ENCODE measurements at regions not wholly inside any gene's neighbourhood (a gene's known extent, or its start where the extent isn't known, plus 50 kb on each side); places are given as distances from the start of the nearest gene placed in this dataset.

DNA sequence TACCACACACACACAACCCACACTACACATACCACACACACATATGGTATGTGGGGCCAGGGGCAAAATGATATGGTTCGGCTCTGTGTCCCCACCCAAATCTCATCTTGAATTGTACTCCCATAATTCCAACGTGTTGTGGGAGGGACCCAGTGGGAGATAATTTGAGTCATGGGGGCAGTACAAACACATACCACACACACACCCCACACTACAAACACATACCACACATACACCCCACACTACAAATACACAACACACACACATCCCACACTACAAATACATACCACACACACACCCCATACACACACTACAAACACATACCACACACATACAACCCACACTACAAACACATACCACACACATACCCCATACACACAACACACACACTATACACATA, 117.8 kb downstream of the TTC32 start:
- DNase-seq (ENCODE audit: low read depth), result no peak

DNA sequence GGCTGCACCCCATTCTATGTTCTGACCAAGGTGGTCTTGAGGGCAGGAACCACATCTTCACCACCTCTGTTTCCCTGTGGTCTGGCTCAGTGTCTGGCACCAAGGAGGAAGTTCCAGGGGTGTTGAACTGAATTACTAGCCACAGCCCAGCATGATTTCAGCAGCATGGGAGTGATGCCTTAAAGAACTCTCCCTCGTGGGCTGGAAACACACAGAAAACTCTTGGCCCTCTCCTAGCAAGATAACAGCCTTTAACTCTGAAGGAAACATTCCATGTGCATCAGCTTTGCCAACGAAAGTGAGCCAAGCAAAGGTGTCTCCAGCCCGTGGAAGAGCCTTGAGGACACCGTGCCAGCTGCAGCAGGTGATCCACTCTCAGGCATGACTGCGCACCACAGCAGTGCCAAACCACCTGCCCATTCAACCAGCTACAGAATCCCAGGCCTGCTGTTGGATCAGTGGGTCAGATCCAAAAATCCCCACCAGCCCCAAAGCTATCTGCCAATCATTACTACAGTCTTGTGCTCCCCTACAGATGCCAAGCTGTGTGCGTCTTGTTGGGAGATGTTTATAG, 124.8 kb downstream of the TTC32 start:
- no peak for DNase-seq (ENCODE audit: low read depth)

DNA sequence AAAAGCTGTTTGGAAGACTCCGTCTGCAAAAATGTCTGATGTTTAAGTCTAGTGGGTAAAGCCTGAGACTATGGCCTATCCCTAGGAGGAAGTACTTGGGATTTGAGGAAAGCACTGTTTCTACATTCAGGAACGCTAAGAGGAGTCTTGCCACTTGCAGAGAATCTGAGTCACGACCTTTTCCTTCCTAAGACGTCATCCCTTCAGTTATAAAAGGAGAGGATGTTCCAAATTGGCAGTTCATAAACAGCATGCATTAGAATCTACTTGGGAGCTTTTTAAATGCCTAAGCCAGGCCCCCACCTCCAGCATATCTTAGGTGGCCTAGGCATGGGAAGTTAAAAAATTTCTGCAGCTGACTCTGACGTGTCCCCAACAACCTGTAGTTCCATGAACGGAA, 125.9 kb downstream of the TTC32 start:
- no peak for DNase-seq (ENCODE audit: low read depth)

DNA sequence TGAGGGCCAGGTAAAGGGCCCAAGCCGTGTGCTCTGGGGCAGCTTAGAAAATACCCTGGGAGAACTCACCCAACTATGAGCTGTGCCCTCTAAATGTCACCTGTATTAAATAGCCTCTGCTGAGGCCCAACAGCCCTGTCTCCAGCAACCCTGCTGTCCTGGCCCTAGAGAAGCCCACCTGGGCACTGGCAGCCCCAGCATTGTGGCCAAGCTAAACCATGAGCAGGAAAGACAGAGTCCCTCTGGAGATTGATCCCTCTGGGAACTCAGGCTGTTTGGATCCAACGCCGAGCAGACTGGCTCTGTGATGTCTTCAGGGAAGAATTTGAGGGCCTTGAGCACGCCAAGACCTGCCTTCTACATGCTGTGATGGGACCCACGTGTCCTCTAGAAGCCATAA, 126.5 kb downstream of the TTC32 start:
- no peak for DNase-seq (ENCODE audit: low read depth)

DNA sequence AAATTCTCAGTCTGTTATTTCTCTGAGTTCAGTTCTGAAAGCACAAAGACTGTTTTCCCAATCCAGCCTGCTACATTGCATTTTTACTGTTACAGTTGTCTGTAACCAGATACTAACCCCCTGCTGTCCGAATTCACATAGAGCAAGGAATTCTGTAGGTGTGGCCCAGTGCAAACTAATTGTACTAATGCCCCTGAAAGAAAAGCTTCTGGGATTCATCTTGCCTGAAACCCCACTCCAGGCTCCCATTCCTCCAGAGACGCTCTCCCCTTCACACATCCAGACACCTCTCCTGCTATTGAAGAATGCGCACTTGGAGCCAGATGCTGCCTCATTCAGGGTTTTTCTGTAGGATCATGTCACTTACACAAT, 127.0 kb downstream of the TTC32 start:
- no peak for DNase-seq (ENCODE audit: low read depth)

DNA sequence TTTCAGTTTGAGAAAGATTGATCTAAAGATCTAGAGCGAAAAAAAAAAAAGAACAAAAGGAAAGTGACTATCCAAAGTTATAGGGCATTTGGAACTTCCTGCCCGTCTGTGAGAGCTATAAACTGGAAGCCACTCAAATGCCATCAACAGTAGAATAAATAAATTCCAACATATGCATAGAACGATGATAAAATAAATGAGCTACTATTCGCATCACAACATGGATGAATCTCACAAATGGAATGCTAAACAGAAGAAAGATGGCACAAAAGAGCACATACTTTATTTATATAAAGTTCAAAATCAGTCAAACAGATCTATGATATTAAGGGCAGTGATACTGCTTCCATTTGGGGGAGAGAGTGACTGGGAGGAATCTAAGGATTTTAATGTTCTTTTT, 128.8 kb downstream of the TTC32 start:
- DNase-seq (ENCODE audit: low read depth), result no peak

DNA sequence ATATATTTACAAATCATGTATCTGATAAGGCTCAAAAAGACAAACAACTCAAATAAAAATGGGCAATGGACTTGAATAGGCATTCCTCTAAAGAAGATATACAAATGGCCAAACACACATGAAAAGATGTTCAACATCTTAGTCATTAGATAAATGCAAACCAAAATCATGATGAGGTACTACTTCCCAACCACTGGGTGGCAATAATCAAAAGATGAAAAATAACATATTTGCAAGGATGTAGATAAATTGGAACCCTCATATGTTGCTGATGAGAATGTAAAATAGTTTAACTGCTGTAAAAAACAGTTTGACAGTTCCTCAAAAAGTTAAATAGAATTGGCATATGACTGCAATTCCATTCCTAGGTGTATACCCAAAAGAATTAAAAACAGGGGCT, 132.3 kb downstream of the TTC32 start:
- no peak for DNase-seq (ENCODE audit: low read depth)

DNA sequence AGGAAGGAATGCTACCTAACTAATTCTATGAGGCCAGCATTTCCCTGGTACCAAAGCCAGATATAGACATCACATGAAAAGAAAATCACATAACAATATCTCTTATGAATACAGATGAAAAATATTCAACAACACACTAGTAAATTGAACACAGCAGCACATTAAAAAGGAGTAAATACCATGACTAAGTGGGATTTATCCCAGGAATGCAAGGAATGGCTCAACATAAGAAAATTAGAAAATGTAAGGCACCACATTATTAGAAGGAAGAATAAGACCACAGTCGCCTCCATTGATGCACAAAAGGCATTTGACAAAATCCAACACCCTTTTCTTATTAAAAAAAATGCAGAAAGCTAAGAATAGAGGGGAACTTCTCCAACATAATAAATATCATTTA, 133.9 kb downstream of the TTC32 start:
- no peak for DNase-seq (ENCODE audit: low read depth)

DNA sequence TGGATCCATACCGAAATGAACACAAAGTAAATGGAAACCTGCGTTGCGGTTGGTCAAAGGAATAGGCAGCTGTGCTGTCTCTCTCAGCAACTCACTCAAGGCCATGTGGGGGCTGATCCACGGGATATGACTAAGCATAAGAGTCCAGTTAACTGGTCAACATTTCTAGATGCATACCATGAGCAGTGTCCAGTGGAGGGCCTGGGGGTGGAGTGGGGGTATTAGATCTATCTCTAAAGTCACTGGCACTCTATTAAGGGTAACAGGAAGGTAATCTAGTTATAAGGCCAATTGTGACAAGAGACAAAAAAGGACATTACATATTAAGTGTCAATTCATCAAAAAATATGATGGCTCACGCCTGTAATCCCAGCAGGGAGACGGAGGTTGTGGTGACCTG, 136.8 kb downstream of the TTC32 start:
- no peak for DNase-seq (ENCODE audit: low read depth)

DNA sequence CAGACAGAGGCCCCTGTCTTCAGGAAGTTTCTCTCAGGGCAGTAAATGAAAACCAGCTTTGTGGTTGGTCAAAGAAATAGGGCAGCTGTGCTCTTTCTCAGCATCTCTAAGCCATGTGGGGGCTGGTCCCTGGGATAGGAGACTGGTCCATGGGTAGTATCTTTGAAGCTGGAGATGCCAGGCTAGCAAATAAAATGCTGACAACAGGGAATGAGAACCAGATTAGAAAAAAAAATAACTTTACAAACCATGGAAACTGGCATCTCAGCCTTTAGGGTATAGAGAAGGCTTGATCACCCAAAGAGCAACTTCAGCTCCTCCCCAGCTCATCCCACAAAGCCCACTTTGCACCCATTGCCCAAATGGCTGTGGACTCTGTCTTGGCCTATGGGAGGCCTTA, 138.1 kb downstream of the TTC32 start:
- DNase-seq (ENCODE audit: low read depth), result no peak

DNA sequence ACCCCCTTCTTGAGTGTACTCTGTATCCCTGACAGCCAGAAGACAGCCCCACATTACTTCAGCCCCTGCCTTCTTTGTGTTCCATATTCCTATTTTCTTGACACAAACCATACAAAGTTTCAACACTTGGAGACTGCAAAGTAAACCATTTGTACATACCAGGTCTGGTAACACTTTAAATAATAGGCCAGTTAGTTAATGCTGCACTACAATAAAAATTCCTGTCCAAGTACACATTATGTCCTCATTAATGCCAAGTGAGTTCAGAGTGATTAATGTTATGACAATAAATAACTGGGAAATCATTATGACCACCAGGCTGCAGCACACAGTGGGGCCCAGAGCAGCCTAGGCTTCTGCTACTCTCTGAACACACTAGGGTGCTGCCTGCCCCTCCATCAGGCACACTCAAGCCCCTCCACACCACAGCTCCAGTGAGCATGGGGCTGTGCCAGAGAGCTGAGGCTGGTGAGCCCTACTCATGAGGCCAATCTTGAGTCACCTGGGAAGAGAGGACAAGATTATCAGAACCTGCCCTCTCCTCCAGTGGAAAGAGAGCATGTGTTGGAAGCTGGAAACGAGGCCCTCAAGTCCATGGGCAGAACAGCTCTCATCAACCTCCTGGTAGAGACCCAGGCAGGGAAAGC, 138.7 kb downstream of the TTC32 start:
- no peak for DNase-seq (ENCODE audit: low read depth)

DNA sequence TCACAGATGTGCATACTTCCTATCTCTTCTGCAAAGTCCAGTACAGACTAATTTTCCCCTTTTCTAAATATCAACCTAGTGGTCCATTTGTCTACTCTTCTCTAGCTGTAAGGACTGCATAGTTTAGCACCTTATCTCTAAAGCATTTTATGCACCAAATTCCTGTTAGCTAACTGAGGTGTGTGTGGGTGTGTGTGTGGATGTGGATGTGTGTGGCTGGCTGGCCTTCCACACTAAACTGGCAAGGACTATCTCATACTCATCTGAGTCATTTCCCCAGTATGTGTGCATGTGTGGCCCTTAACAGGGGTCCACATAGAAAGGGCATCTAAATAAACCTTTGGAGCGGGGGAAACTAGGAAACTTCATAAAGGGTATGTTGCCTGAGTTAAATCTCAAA, 139.6 kb downstream of the TTC32 start:
- no peak for DNase-seq (ENCODE audit: low read depth)

DNA sequence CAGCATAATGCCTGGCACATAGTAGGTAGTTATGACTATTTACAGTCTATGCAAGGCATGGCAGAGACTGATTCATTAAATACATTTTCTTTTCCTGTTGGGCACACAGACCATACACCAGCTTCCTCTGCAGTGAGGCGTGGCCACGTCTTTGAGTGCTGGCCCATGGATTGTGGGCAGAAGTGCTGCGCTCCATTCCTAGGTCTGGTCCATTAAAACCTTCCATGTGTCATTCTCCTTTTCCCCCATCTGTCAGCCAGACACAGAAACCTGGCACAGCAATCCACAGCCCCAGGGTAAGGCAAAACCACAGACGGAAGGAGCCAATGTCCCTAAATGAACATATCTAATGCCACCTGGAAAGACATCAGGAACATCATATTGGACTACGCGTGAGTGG, 141.9 kb downstream of the TTC32 start:
- DNase-seq (ENCODE audit: low read depth), result no peak

DNA sequence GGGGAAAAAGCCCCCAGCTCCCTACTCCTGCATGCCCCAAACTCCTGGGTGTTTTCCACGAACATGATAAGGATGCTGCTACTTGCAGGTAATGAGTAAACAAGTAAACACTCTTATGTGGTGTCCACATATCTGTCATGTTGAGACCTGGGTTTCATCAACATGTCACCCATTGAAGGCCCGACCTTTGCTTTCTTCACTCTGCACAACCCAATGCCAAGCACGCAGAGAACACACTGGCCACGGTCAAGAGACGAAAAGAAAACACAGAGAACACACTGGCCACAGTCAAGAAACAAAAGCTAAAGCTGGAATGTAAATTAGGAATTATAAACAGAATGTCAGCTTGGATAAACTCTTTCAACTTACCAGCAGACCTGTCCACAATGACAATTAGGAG, 143.1 kb downstream of the TTC32 start:
- no peak for DNase-seq (ENCODE audit: low read depth)

DNA sequence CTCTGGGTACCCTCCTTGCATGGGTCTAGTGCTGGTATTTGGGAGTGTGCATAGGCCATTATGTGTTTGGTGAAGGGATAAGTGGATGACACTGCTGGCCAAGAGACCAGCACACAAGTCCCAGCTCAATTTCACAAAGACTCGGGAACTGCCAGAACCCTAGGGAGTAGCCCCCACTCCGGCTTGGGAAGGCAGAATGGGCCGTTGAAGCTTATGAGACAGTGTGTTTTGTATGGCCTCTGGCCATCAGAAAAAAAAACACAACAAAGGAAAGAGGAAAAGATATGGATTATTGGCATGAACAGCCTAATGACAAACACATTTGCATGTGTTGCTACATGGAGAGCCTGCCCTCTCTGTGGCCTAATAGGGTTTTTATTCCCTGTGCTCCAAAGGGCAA, 144.2 kb downstream of the TTC32 start:
- DNase-seq (ENCODE audit: low read depth), result no peak

DNA sequence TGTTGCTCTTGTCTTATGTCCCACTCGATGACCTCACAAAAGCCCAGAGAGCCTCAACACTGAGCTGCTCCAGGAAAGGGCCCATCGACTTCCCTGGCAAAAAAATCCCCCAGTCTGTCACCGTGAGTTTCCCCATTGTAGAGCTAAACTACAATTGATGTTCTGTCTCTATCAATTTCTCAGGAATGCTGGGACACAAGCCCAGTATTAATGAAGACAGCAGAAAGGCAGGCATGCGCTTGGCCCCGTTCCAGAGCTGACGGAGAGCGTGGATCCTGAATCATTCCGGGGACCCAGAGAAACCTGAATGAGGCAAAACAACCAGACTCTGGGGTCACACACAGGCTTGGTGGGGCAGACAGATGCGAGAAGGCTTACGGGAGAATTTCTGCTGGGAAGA, 146.9 kb downstream of the TTC32 start:
- no peak for DNase-seq (ENCODE audit: low read depth)

DNA sequence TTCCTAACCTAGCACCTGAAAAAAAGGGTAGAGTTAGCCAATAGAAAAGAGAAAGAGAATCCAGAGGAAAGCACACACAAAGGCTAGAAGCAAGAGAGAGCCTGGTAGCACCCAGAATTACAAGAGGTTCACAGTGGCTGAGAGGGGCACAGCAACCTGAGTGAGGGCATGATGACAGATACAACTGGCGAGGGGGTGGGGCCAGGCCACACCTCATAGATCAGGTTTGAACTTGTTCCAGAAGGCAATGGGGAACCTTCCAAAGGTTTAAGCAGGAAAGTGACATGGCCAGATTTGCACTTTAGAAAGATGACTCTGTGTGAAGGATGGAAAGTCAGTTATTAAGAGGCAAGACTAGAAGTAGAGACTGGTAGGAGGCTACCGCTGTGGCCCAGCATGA, 148.0 kb downstream of the TTC32 start:
- no peak for DNase-seq (ENCODE audit: low read depth)

DNA sequence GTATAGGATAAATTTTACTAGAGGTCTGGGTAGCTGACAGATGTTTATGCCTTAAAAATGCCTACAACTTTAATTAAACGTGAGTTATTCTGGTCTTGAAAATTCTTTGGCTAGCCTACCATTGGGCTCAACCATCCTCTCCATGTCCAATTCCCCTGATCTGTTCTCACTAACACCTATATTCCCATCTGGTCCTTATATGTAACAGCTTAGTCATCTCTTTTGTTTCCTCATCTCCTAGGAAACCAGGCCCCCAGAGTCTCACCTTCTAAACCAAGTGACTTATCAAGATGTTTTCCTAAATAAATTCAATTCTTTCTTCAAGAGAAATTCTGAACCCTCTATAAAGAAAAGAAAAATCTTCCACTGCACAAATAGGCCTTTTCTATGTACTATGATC, 148.5 kb downstream of the TTC32 start:
- DNase-seq (ENCODE audit: low read depth), result no peak

DNA sequence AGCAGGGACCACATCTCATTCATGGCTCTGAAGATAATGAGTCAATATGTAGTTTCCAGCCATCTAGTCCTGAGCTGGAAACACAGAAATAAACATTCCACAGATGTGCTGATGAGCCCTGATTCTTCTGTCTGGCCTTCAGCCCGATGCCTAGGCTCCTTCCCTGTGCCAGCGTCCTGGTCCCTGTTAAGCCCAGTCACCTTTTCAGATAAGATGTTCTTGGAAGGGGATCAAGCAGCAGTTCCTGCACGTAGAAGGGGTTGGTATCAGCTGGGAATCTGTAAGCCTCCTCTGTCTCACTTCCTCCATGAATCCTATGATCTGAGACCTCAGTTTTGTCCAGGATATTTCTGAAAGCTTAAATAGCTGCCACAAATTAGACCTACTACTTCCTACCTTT, 149.3 kb downstream of the TTC32 start:
- DNase-seq (ENCODE audit: low read depth), result no peak

DNA sequence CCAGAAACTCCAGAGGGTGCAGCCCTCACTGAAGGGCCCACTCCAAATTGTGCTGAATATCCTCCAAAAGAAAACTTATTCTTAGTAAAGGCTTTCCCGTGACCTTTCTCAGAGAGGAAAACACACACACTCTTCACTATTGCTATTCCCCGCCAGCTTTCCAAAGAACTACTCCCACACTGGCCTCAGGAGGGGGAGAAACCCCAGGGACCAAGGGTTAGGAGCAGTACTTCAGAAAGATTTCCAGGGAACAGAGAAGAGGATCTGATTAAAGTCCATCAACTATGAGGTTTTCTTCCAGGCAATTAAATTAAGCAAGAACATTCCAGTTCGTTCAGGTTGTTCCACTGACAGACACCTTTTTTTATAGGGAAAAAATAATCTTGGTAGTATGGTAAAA, 150.2 kb downstream of the TTC32 start:
- DNase-seq (ENCODE audit: low read depth), result no peak

DNA sequence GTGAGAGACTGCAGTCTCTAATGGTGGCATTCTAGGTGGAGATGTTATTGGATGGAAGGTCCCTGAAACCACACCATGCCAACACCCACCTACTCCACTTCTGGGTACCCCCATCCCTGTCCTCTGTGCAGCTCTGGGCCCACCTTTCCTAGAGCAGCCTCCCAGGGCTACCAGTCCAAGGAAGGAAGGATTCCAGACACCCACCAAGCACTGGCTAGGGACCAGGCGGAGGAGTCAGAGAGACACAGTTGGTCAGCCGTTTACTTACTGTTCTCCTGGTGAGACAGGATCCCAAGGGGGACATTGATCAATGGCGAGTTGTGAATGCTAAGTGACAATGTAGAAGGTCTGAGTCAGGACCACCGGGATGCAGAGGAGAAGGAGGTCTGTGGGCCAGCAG, 151.6 kb downstream of the TTC32 start:
- no peak for DNase-seq (ENCODE audit: low read depth)

DNA sequence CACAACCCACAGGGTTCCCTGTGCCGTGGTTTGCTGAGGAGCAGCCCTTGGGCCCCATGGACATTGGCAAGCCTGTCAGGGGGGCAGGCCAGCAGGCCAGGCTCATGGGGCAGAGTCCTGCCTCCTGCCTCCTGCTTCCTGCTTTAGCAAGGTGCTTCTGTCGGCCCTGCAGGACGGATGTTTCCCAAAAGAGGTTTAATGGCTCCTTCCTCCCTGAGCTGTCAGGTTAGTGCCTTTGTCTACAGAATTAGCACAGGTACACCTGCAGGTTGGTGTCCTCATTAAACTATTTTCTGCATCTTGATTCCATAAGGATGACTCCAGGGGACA, 152.3 kb downstream of the TTC32 start:
- no peak for DNase-seq (ENCODE audit: low read depth)

DNA sequence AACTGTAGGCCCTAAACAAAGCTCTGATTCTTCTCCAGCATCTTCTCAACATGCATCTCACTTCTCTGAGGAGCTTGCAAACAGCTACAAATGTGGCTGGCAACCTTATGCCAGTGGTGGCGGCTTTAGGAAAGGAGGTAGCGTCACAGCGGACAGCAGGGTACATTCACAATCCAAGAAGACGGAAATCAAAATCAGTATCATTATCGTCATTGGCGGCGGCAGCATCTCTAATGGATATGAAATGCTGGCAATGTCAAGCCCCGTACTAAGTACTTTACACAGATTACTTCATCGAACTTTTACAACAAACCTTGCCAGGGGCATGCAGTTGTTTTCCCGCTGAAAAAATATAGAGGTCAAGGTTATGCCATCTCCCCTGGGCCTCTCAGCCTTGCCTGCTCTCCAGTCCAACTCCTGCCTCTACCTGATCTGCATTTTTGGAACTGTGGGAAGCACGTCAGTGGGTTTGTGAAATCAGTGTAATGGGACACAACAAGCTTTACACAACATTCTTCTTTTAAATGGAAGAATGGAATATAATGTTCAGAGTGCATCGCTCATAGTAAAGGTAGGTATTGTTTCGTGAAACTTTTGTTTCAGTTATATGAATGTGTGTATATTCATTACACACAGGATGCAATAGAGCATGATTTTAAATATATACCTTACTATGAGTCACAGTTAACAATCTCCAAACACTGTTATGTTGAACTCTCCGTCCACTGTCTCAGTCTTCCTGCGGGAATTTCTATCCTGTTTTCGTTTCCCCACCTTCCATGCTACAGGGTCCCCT, 152.9 kb downstream of the TTC32 start:
- no peak for DNase-seq (ENCODE audit: low read depth)

DNA sequence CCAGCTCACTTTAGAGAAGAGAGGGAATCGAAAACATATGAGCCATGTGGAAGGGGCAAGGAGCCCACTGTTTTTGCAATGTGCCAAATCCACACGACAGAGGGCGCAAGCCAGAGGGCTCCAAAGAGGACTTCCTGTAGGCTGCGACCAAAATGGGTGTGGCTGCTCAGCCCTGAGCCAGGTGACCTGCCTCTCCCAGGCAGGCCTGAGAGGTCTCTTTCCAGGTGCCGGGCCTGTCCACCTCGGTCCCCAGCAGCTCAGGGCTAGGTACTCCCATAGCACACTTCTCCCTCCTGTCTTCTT, 153.8 kb downstream of the TTC32 start:
- DNase-seq (ENCODE audit: low read depth), result no peak
